Kidney tubule cell (primary cell): ENCODE measurements at regions not wholly inside any gene's neighbourhood (a gene's known extent, or its start where the extent isn't known, plus 50 kb on each side); places are given as distances from the start of the nearest gene placed in this dataset.

Experiments
- DNase-seq: peaks from one replicate; pipeline ENCODE4 v3.0.0-alpha.2; 2018; ENCODE audit warnings: low spot score

GRCh38 chr16:56090076-56090475 is 101.2 kb upstream of the GNAO1 start:
- no peak for DNase-seq

GRCh38 chr16:56087626-56088025 is 103.7 kb upstream of the GNAO1 start:
- DNase-seq = no peak

GRCh38 chr16:56081371-56081770 is 109.9 kb upstream of the GNAO1 start:
- no peak for DNase-seq

- DNase-seq = no peak
Observed at GRCh38 chr16:56075732-56076388, 115.4 kb upstream of the GNAO1 start.

- no peak for DNase-seq
Observed at GRCh38 chr16:56073508-56073907, 117.8 kb upstream of the GNAO1 start.

- no peak for DNase-seq
Observed at GRCh38 chr16:56072096-56072495, 119.2 kb upstream of the GNAO1 start.

GRCh38 chr16:56068816-56069215 is 122.5 kb upstream of the GNAO1 start:
- DNase-seq = no peak

- no peak for DNase-seq
Observed at GRCh38 chr16:56068314-56068713, 123.0 kb upstream of the GNAO1 start.

- no peak for DNase-seq
Observed at GRCh38 chr16:56067406-56067805, 123.9 kb upstream of the GNAO1 start.

GRCh38 chr16:56066617-56067016 is 124.7 kb upstream of the GNAO1 start:
- DNase-seq = no peak

GRCh38 chr16:56063111-56063510 is 128.2 kb upstream of the GNAO1 start:
- DNase-seq = no peak

- DNase-seq = no peak
Observed at GRCh38 chr16:56057151-56057550, 134.1 kb upstream of the GNAO1 start.

GRCh38 chr16:56050916-56051315 is 140.4 kb upstream of the GNAO1 start:
- DNase-seq = no peak

- no peak for DNase-seq
Observed at GRCh38 chr16:56048425-56049105, 142.7 kb upstream of the GNAO1 start.

- no peak for DNase-seq
Observed at GRCh38 chr16:56047307-56048234, 143.7 kb upstream of the GNAO1 start.

GRCh38 chr16:56042416-56042815 is 148.9 kb upstream of the GNAO1 start:
- DNase-seq = no peak

GRCh38 chr16:56041556-56042140 is 149.6 kb upstream of the GNAO1 start:
- DNase-seq = peak; percentile 41

- DNase-seq = no peak
Observed at GRCh38 chr16:56038564-56039098, 152.7 kb upstream of the GNAO1 start.

GRCh38 chr16:56032072-56032471 is 156.9 kb upstream of the CES5A start:
- no peak for DNase-seq

- DNase-seq = no peak
Observed at GRCh38 chr16:56029026-56029425, 153.9 kb upstream of the CES5A start.

- no peak for DNase-seq
Observed at GRCh38 chr16:56022818-56023217, 147.6 kb upstream of the CES5A start.

GRCh38 chr16:56019274-56019673 is 144.1 kb upstream of the CES5A start:
- DNase-seq = no peak
